ENCODE measurements at regions not wholly inside any gene's neighbourhood (a gene's known extent, or its start where the extent isn't known, plus 50 kb on each side); places are given as distances from the start of the nearest gene placed in this dataset.

DNA sequence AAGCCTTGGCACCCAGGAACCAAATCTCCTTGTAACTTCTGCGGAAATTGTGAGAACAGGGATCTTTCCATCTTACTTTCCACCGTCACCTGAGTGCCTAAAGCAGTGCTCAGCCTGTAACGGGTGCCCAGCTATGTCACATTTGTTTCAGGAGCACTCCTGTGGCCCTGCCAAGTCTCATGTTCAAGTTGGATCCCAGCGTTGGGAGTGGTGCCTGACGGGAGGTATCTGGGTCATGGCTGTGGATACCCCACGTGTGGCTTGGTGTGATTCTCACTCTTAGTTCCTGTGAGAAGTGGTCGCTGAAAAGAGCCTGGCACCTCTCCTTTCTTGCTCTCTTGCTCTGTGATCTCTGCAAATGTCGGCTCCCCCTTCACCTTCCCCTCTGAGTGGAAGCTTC is 114.9 kb downstream of the UQCRFS1 start:
- TF ChIP-seq CTCF (IDR thresholded peaks at IDR 0.05) (no peak), POLR2A (IDR thresholded peaks at IDR 0.05) (no peak)
